GM21515 (cell line): ENCODE measurements at regions not wholly inside any gene's neighbourhood (a gene's known extent, or its start where the extent isn't known, plus 50 kb on each side); places are given as distances from the start of the nearest gene placed in this dataset.

Experiments used
- ATAC-seq: cut with Tn5 transposase; IDR thresholded peaks from one replicate; pipeline ENCODE4 v1.9.1; 2021; ENCODE audit not compliant: unreplicated experiment

GRCh38 chr3:28726840-28727239 lies 378.2 kb upstream of the AZI2 start:
- no peak for ATAC-seq

GRCh38 chr3:28727307-28727706 lies 378.7 kb upstream of the AZI2 start:
- no peak for ATAC-seq

GRCh38 chr3:28738425-28738824 lies 389.8 kb upstream of the AZI2 start:
- ATAC-seq: no peak

GRCh38 chr3:28739647-28740046 lies 391.0 kb upstream of the AZI2 start:
- ATAC-seq: no peak

- no peak for ATAC-seq
These were observed 394.6 kb upstream of the AZI2 start for GRCh38 chr3:28743271-28743670.

GRCh38 chr3:28743831-28744230 lies 395.2 kb upstream of the AZI2 start:
- ATAC-seq: no peak

- no peak for ATAC-seq
These were observed 396.8 kb upstream of the AZI2 start for GRCh38 chr3:28745436-28745835.

GRCh38 chr3:28745916-28746617 lies 397.4 kb upstream of the AZI2 start:
- no peak for ATAC-seq

GRCh38 chr3:28746990-28747389 lies 398.4 kb upstream of the AZI2 start:
- ATAC-seq: no peak

GRCh38 chr3:28751864-28752263 lies 403.2 kb upstream of the AZI2 start:
- no peak for ATAC-seq

- ATAC-seq: no peak
These were observed 403.7 kb upstream of the AZI2 start for GRCh38 chr3:28752290-28752689.

- no peak for ATAC-seq
These were observed 407.4 kb upstream of the AZI2 start for GRCh38 chr3:28756056-28756455.

- ATAC-seq: no peak
These were observed 409.5 kb upstream of the AZI2 start for GRCh38 chr3:28758115-28758514.

GRCh38 chr3:28761375-28761774 lies 412.8 kb upstream of the AZI2 start:
- no peak for ATAC-seq

GRCh38 chr3:28765194-28765593 lies 416.6 kb upstream of the AZI2 start:
- ATAC-seq: no peak

GRCh38 chr3:28768439-28768838 lies 419.8 kb upstream of the AZI2 start:
- no peak for ATAC-seq

- no peak for ATAC-seq
These were observed 429.3 kb upstream of the AZI2 start for GRCh38 chr3:28777806-28778475.

GRCh38 chr3:28780480-28780879 lies 431.9 kb upstream of the AZI2 start:
- ATAC-seq: no peak

GRCh38 chr3:28781053-28781452 lies 432.4 kb upstream of the AZI2 start:
- ATAC-seq: no peak

GRCh38 chr3:28786446-28786845 lies 437.8 kb upstream of the AZI2 start:
- ATAC-seq: no peak

GRCh38 chr3:28788571-28788970 lies 439.9 kb upstream of the AZI2 start:
- ATAC-seq: no peak

- ATAC-seq: no peak
These were observed 443.2 kb upstream of the AZI2 start for GRCh38 chr3:28791713-28792255.

- no peak for ATAC-seq
These were observed 444.0 kb upstream of the AZI2 start for GRCh38 chr3:28792604-28793003.
